ENCODE measurements at regions not wholly inside any gene's neighbourhood (a gene's known extent, or its start where the extent isn't known, plus 50 kb on each side); places are given as distances from the start of the nearest gene placed in this dataset.

GRCh38 chr18:73579698-73580097 is 567.9 kb downstream of the FBXO15 start:
- no peaks in the 10 kb centered on the region for H3K36me3 Mint-ChIP-seq (ENCODE audit: insufficient read depth)
- H3K27ac Mint-ChIP-seq: no peak overlapping the region
- TF ChIP-seq CTCF (IDR thresholded peaks at IDR 0.05; ENCODE audit: unreplicated experiment): no peak
- H3K4me3 Mint-ChIP-seq (ENCODE audit: low read depth): no peak overlapping the region
- peaks cover 3% of the 10 kb centered on the region for H3K9me3 Mint-ChIP-seq (ENCODE audit: low read depth)
- H3K4me1 Mint-ChIP-seq (ENCODE audit: low read depth): no peaks in the 10 kb centered on the region
- no peaks in the 10 kb centered on the region for H3K27me3 Mint-ChIP-seq
- DNase-seq (ENCODE audit: low spot score, unreplicated experiment): no peak

- H3K27me3 Mint-ChIP-seq: no peaks in the 10 kb centered on the region
- DNase-seq (ENCODE audit: low spot score, unreplicated experiment): no peak
- no peaks in the 10 kb centered on the region for H3K36me3 Mint-ChIP-seq (ENCODE audit: insufficient read depth)
- H3K27ac Mint-ChIP-seq: no peak overlapping the region
- no peak for TF ChIP-seq CTCF (IDR thresholded peaks at IDR 0.05; ENCODE audit: unreplicated experiment)
- peaks cover 3% of the 10 kb centered on the region for H3K9me3 Mint-ChIP-seq (ENCODE audit: low read depth)
- H3K4me3 Mint-ChIP-seq (ENCODE audit: low read depth): no peak overlapping the region
- no peaks in the 10 kb centered on the region for H3K4me1 Mint-ChIP-seq (ENCODE audit: low read depth)
Measured at GRCh38 chr18:73577365-73577764, 570.3 kb downstream of the FBXO15 start.

- Mint-ChIP-seq H3K9me3 (ENCODE audit: low read depth) (no peaks in the 10 kb centered on the region), H3K4me3 (ENCODE audit: low read depth) (no peak overlapping the region), H3K27ac (no peak overlapping the region), H3K27me3 (no peaks in the 10 kb centered on the region), H3K36me3 (ENCODE audit: insufficient read depth) (no peaks in the 10 kb centered on the region), H3K4me1 (ENCODE audit: low read depth) (no peaks in the 10 kb centered on the region)
- TF ChIP-seq CTCF (IDR thresholded peaks at IDR 0.05; ENCODE audit: unreplicated experiment): no peak
- DNase-seq (ENCODE audit: low spot score, unreplicated experiment): no peak
Measured at GRCh38 chr18:73563901-73564472, 583.6 kb downstream of the FBXO15 start.

- Mint-ChIP-seq H3K4me1 (ENCODE audit: low read depth) (no peaks in the 10 kb centered on the region), H3K27ac (no peak overlapping the region), H3K27me3 (no peaks in the 10 kb centered on the region), H3K9me3 (ENCODE audit: low read depth) (no peaks in the 10 kb centered on the region), H3K36me3 (ENCODE audit: insufficient read depth) (no peaks in the 10 kb centered on the region), H3K4me3 (ENCODE audit: low read depth) (no peak overlapping the region)
- DNase-seq (ENCODE audit: low spot score, unreplicated experiment): no peak
- TF ChIP-seq CTCF (IDR thresholded peaks at IDR 0.05; ENCODE audit: unreplicated experiment): no peak
Measured at GRCh38 chr18:73563345-73563744, 584.3 kb downstream of the FBXO15 start.

GRCh38 chr18:73556904-73557303 is 590.7 kb downstream of the FBXO15 start:
- DNase-seq (ENCODE audit: low spot score, unreplicated experiment): no peak
- no peaks in the 10 kb centered on the region for H3K36me3 Mint-ChIP-seq (ENCODE audit: insufficient read depth)
- H3K27ac Mint-ChIP-seq: no peak overlapping the region
- H3K4me1 Mint-ChIP-seq (ENCODE audit: low read depth): no peaks in the 10 kb centered on the region
- peaks cover 4% of the 10 kb centered on the region for H3K9me3 Mint-ChIP-seq (ENCODE audit: low read depth)
- no peak overlapping the region for H3K4me3 Mint-ChIP-seq (ENCODE audit: low read depth)
- H3K27me3 Mint-ChIP-seq: no peaks in the 10 kb centered on the region
- no peak for TF ChIP-seq CTCF (IDR thresholded peaks at IDR 0.05; ENCODE audit: unreplicated experiment)

Data from progenitor cell of endocrine pancreas (in vitro differentiated cells).